KBM-7 (cell line): ENCODE measurements at regions not wholly inside any gene's neighbourhood (a gene's known extent, or its start where the extent isn't known, plus 50 kb on each side); places are given as distances from the start of the nearest gene placed in this dataset.

ENCODE experiments used
- DNase-seq: peaks from one replicate; pipeline ENCODE4 v3.0.0-alpha.2; 2015
- in situ Hi-C: fragments of 300-500 bp; cut with MboI; formaldehyde crosslinking; loops from 2 replicates; pipeline ENCODE4 v1.14.3; 2020; ENCODE audit warnings: low sequenced_read_pairs, low pct_unique_long_range_greater_than_20kb, mixed read lengths

DNA sequence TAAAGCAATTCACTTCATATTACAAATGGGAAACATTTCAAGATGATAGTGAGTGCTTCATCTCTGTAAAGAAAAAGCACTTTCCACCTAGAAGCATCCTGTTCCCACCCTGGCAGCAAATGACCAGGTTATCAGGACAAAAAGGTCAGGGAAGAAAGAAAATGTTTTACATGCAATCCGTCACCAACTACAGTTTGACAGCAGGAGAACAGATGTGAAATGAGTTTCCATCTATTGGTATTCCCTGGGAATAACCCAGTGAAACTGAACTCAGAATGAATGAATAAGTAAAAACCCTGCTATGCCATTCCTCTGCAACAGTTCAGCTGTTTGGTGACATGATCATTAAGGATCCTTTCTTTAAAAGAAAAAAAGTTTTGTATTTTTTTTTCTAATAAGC lies 67.6 kb downstream of the HTR1A start:
- in situ Hi-C loops: no loop called here
- no peak for DNase-seq

GRCh38 chr5:63878788-63879187 lies 83.5 kb downstream of the HTR1A start:
- in situ Hi-C loops: no loop called here

DNA sequence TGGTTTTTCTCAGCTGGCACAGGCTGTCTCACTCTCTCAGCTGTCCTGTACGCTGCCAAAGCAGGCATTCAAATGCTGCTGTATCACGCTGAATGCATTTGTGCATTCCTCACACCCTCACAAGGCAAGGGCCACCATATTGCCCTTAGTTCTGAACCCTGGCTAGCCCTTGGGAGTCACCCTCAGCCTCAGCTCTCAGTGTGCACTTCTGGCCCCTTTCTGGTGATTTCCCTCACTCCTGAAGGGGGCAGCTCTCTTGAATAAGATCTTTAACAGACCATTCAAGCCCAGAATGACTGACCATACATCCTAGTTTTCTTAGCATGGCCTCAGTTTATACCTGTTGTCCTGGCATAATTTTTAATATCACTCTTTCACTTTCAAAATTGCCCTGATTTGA lies 84.3 kb downstream of the HTR1A start:
- no peak for DNase-seq
- in situ Hi-C loops: no loop called here

More at GRCh38 chr5:63878788-63879187, 83.5 kb downstream of the HTR1A start:
- no peak for DNase-seq

GRCh38 chr5:63860379-63860778 lies 101.9 kb downstream of the HTR1A start:
- in situ Hi-C loops: no loop called here
- no peak for DNase-seq

- in situ Hi-C loops: no loop called here
- no peak for DNase-seq
These were observed 108.2 kb downstream of the HTR1A start for GRCh38 chr5:63854076-63854475.

DNA sequence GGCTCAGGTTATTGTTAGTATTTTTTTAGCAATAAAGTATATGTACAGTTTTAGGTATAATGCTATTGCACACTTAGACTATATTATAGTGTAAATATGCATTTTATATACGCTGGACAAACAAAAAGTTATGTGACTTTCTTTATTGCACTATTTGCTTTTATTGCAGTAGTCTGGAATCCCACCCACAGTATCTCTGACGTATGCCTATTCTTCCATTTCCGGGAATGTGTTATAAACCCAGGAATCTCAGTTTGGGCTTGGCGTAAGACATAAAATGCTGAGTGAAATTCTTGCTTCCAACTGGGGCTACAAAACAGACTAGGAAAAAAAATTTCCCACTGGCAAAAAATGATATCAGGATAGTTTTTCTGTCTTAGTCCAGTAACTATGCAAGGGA lies 119.1 kb downstream of the HTR1A start:
- no peak for DNase-seq
- in situ Hi-C loops: no loop called here

DNA sequence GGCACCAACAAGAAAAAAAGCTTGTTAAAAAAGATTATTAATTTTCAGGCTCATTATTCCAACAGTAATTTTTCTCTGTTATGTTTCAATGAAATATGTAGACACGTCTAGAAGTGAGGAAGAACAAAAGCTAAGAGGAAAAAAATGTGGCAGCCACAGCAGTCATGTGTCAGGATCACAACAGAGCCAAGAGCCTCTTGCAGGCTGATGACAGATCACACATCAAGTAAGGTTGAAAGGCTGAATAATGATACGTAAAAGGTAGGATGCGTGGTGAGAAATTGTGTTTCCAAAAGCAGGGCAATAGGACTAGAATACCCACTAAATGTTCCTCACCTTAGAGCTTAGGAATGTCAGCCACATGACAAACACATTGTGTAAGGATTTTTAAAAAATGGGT lies 124.8 kb downstream of the HTR1A start:
- in situ Hi-C loops: no loop called here
- DNase-seq: no peak

DNA sequence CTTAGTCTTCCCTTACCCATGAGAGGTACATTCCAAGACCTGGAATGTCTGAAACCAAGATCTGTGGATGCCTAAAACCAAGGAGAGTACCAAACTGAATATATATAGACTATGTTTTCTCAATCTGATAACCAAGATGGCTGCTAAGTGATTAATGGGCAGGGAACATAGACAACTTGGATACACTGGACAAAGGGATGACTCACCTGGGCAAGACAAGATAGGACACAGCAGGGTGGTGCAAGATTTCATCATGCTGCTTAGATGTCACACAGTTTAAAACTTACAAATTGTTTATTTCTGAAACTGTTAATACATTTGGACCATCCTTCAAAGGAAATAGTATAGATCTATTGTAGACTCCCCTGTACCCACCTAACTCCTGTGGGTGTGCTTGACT lies 130.9 kb downstream of the HTR1A start:
- in situ Hi-C loops: no loop called here

GRCh38 chr5:63825984-63826383 lies 136.3 kb downstream of the HTR1A start:
- DNase-seq: no peak
- in situ Hi-C loops: no loop called here

More for the DNA sequence above, 130.9 kb downstream of the HTR1A start:
- no peak for DNase-seq

- in situ Hi-C loops: no loop called here
- DNase-seq: no peak
These were observed 138.7 kb downstream of the HTR1A start for GRCh38 chr5:63823583-63823982.

DNA sequence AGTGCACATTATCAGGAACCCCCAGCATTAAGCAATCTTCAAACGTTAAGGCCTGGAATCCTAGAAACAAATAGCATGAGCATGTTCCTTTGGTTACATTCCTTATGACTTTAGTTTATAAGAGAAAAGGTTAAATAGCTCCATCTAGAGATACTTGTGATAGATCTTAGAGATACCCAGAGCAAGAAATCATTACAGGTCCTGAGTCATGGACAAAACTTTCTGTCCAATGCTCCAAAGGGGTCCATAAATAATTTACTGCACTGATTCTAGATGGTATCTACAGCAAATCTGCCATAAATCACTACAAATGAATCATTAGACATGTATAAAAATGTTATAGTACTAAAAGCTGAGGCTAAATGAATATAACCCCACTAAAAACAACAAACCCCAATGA lies 139.6 kb downstream of the HTR1A start:
- in situ Hi-C loops: no loop called here
- no peak for DNase-seq

DNA sequence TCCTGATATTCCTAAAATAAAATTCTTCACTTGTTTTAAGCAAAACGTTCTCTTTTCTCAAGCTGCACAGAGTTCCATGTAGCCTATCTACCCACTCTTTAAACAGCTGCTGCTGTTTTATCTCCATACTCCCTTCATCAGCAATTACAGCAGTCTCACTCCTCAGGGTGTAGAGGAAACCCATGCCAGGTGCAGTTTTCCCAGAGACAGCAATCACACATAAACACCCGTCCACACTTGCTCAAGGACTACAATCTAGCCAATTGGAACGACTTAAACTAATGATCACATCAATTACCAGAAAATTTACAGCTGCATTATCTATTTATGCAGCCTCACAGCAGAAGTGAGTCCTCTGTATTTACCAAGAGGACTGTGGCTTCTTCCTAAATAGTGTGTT lies 141.7 kb downstream of the HTR1A start:
- in situ Hi-C loops: no loop called here
- no peak for DNase-seq

DNA sequence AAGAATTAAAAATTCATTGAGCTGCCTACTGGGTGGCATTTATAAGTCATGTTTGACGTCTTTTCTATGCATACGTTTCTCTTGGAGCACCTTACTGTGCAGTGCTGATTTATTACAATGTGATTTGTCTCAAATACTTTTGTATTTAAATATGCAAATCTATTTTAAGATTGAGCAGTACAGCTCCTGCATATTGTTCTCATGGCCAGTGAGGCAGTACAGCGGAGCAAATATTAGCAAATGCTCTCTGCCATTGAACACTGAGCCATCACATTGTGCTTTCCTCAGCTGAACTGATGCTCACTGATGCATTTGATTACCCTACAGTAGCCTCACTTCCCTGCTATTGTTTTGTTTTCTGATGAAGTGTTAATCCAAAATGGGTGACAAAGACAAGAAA lies 149.6 kb downstream of the HTR1A start:
- in situ Hi-C loops: no loop called here
- DNase-seq: no peak

GRCh38 chr5:63811961-63812360 lies 150.3 kb downstream of the HTR1A start:
- in situ Hi-C loops: no loop called here
- DNase-seq: no peak

GRCh38 chr5:63811286-63811685 lies 151.0 kb downstream of the HTR1A start:
- in situ Hi-C loops: no loop called here
- DNase-seq: no peak

DNA sequence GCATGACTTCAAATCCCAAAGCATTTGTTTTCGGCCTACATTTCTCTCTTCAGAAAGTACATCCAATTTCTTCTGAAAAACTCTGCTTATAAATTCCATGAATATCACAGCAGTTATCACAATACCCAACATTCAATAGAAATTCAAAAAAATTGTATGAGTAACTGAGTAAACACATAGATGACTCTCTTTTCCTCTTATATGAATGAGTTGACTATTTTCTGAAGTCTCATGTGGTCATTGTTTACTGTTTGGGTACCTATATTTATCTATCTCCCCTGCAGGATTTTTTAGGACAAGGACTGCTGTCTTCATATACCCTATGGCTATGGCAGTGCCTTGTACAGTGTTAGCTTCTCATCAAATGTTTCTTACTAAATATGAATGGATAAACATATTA lies 157.1 kb downstream of the HTR1A start:
- DNase-seq: no peak
- in situ Hi-C loops: no loop called here

GRCh38 chr5:63803165-63803564 lies 159.1 kb downstream of the HTR1A start:
- no peak for DNase-seq
- in situ Hi-C loops: no loop called here

GRCh38 chr5:63794979-63795378 lies 167.3 kb downstream of the HTR1A start:
- in situ Hi-C loops: no loop called here
- no peak for DNase-seq

DNA sequence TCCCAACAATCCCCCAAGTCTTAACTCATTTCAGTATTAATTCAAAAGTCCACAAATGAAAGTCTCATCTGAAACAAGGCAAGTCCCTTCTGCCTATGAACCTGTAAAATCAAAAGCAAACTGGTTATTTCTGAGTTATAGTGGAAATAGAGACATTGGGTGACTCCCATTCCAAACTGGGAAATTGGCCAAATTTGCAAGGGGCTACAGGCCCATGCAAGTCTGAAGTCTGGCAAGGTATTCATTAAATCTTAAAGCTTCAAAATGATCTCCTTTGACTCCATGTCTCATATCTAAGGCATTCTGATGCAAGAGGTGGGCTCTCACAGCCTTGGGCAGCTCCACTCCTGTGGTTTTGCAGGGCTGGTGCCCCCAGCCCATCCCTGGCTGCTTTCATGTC lies 167.9 kb downstream of the HTR1A start:
- in situ Hi-C loops: no loop called here
- no peak for DNase-seq

GRCh38 chr5:63774939-63775338 lies 187.3 kb downstream of the HTR1A start:
- in situ Hi-C loops: no loop called here
- DNase-seq: no peak

DNA sequence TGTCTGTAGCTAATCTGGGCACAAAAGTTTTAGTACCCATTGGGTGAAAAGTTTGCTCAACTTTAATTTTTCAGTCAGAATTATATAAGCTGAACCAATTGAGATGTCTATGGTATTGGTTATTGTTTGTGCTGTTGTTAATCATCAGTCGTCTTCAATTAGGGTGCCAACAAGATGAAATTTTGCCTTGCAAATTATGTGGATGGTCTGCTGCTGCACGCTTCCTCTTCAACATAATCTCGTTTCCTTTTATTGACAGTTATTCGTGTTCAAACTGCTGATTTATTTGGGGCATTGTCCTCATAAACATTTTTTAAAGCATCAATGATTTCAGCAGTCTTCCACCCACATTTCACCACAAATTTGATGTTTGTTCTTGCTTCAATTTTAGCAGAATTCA lies 194.0 kb downstream of the HTR1A start:
- in situ Hi-C loops: no loop called here
- DNase-seq: no peak

DNA sequence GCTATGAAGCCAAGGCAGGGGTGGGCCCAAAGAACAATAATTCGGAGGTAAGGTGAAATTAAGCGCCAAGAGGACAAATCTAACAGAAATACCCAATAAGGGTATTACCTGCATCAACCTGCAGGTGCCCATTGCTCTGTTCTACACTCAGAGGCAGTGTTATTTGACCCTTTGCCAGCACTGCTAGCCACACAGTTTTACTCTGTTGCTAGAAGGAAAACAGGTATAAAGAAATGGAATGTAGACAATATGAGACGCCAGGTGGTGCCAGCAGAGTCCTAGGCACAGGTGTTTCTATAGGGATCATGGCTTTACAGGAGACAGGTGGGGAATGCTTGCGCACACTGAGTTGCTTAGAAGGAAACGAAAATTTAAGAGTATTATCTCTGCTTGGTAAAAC lies 201.3 kb downstream of the HTR1A start:
- DNase-seq: no peak
- in situ Hi-C loops: no loop called here
